Pulmonary artery endothelial cell (primary cell): ENCODE measurements at regions not wholly inside any gene's neighbourhood (a gene's known extent, or its start where the extent isn't known, plus 50 kb on each side); places are given as distances from the start of the nearest gene placed in this dataset.
A peak's percentile ranks its signal among the peaks of the same experiment; 100 is the strongest.

Source experiments
- DNase-seq: peaks from one replicate; pipeline ENCODE4 v3.0.0-alpha.2; 2011; ENCODE audit warnings: low read depth, low spot score

- DNase-seq: no peak
These were observed 180.6 kb upstream of the PAPPA start for GRCh38 chr9:115972843-115973595.

GRCh38 chr9:115976781-115977180 is 176.8 kb upstream of the PAPPA start:
- no peak for DNase-seq

GRCh38 chr9:115978091-115978490 is 175.5 kb upstream of the PAPPA start:
- DNase-seq: no peak

- DNase-seq: no peak
These were observed 174.9 kb upstream of the PAPPA start for GRCh38 chr9:115978659-115979096.

DNA sequence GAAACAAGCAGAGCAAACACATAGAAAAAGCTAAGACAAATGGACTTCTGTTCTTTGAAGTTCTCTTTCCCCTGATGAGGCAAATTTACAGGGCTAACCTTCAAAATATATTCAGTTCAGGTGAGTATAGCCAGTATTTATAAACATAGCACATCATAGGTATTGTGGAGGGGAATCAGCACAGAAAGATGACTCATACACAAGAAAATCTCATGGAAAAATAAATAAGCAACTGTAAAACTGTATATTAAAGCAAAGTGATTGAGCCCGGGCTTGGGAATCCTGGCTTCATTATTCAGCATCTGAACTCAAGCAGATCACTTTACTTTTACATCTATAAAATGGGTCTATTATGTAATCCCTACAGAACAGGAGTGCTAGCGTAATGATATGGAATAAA is 173.5 kb upstream of the PAPPA start:
- DNase-seq: no peak

GRCh38 chr9:115980502-115980901 is 173.1 kb upstream of the PAPPA start:
- no peak for DNase-seq

DNA sequence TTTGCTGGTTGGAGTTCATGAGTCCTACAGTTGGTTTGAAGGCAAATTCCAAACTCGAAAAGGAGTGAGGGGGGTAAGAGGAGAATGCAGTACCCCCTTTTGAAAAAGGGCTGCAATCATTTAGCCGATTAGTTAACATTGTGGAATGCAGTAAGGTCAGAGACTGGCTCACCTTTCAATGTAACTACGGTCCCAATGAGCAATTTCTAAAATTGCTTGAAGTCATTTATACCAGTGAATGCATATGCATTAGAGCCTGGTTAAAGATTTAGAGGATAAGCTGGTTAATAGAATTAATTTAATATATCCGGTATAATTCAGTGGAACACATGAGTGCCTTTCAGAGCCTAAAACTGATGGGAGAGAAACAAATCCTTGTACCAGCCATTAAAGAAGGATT is 172.6 kb upstream of the PAPPA start:
- no peak for DNase-seq

- no peak for DNase-seq
These were observed 170.2 kb upstream of the PAPPA start for GRCh38 chr9:115983366-115983765.

DNA sequence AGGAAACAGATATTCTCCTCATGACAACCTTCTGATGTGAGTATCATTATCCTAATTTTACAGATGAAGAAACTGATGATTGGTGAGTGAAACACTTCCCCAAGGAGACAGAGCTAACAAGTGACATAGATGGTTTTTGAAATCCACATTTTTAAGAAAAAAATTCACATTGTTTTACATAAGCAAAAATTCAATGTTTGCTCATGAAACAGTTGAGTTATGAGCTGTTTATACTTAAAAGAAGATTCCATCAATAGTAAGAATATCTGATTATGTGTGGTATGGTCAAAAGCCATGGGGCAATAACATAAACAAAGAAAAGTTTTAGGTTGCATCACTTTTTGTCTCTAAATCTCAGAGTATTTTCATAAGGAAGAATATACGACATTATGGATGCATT is 167.9 kb upstream of the PAPPA start:
- DNase-seq: no peak

DNA sequence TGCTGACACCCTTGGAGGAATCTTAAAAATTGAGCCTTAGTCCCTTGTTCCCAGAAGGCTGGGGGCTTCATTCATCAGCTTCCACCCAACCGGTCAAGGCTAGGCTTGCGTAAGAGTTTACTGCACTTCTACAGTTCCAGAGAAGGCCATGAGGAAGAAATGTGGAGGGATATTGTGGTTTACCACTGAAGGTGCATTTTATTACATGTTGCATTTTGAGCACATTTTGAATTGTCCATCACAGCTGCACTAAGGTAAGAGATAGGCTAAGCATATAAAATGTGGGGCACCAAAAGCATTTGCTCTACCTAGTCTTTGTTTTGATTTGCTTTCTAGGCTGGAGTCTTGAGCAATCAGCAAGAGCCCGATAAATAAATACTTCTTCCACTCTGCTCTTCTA is 167.1 kb upstream of the PAPPA start:
- DNase-seq: no peak

- DNase-seq: no peak
These were observed 164.9 kb upstream of the PAPPA start for GRCh38 chr9:115988701-115989100.

- DNase-seq: no peak
These were observed 163.8 kb upstream of the PAPPA start for GRCh38 chr9:115989831-115990230.

GRCh38 chr9:115992834-115993233 is 160.8 kb upstream of the PAPPA start:
- no peak for DNase-seq

- no peak for DNase-seq
These were observed 155.7 kb upstream of the PAPPA start for GRCh38 chr9:115997923-115998322.

DNA sequence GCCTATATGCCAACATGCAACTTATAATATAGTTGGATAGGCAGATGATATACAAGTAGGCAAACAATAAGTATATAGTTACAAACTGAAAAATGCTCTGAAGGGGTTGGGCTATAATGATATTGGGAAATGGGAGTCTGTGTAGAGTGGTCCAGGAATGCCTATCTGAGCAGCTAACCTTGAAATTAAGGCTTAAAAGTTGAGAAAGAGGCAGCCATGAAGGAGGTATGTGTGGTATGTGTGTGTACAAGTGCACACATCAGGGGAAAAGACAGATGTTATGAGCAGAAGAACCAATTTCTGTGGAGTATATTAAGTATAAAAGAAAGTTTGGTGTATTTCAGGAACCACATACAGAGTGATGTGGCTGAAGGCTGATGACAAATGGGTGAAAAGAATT is 154.9 kb upstream of the PAPPA start:
- DNase-seq: no peak

DNA sequence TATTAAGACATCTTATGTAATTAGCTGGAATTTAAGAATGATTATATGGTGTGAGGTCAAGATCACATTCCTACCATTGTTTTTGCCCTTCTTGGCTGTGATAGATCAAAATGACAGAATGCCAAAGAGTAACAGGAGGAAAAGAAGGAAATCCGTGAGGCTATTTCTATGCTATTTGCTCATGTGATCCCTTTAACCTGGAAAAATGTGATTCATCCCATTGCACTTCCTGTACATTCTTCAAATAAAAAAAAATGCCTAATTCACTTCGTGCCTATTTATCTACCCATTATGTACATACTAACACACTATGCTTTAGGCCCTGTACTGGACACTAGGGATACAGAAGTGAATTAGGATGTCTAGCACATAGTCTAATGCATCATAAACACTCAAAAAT is 154.1 kb upstream of the PAPPA start:
- DNase-seq: peak; percentile 1

DNA sequence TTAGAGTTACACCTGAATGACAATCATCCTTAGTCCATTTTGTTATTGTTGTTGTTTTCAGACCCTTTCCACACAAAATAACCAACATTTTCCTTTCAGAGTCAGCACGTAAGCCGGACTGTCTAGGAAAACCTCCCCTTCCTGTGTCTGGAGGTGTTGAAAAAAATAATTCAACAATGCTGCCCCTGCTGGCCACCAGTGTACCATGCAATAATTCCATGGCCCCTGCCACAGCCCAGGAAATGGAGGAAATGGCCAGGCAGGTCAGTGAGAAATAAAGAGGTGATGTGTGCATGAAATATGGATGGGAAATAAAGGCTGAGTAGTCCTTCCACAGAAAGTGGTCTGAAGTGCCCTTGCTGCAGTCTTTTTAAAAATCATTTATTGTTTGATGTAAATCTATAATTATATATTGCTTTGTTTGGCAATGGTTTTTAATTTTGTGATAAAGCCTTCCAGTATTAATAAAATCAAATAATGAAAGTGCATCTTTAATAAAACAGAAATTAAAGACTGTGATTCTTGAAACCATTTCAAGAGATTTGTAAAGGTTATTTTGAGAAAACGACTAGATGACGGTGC is 152.8 kb upstream of the PAPPA start:
- no peak for DNase-seq

- no peak for DNase-seq
These were observed 151.4 kb upstream of the PAPPA start for GRCh38 chr9:116002181-116002580.

DNA sequence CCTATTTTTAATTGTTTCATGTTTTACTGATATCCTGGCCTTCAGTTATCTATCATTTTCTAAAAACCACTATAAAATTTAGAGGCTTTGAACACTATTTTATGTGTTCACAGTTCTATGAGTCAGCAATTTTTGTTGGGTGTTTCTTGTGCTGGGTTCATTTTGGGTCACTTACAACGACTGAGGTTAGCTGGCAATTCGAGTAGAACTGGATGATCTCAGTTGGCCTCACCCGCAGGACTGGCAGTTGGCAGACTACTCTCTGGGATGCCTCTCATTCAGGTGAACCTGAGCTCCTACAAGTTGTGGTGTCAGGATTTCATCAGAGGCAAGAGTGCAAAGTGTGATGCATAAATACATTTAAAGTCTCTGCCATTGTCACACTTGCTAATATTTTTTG is 151.0 kb upstream of the PAPPA start:
- DNase-seq: no peak

GRCh38 chr9:116003397-116003796 is 150.2 kb upstream of the PAPPA start:
- DNase-seq: no peak

- no peak for DNase-seq
These were observed 148.4 kb upstream of the PAPPA start for GRCh38 chr9:116005205-116005604.

DNA sequence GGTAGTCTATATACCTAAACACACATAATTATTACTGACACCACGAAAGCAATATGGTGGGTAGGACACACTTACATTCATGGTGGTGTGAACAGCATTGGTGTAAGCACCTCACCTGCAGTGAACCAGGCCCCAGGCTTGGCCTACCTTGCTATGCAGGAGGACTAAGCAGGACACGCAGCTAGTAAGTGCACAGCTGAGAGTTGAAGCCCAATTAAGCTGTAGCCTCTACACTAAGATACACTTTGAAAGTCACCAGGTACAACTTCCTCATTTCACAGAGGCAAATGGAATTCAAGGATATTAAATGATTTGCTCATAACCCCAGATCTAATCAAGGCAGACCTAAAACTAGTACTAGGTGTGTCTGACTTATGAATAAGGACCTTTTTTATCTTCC is 145.8 kb upstream of the PAPPA start:
- DNase-seq: no peak

DNA sequence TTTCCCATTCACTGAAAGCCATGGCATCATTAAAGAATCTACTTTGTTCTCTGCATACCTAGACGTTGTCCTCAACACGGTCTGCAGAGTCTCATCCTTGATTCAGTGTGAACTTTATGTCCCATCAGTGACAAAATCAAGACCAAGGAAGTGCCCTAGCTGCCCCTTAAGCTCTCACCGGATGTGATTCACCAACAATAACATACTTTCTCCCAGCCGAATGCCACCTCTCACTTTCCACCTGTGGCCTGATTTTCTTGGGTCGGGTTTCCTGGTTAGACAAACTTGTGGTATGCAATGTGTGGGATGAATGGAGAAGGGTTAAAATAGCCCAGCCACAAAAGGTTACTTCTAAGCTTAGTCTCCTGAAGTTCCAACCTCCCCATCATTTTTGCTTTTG is 145.3 kb upstream of the PAPPA start:
- DNase-seq: no peak
